ENCODE measurements at regions not wholly inside any gene's neighbourhood (a gene's known extent, or its start where the extent isn't known, plus 50 kb on each side); places are given as distances from the start of the nearest gene placed in this dataset.

GRCh38 chr1:115538579-115538978 lies 103.2 kb upstream of the VANGL1 start:
- TF ChIP-seq CTCF (IDR thresholded peaks at IDR 0.05; ENCODE audit: insufficient read depth, low read depth, low read length, missing control alignments), result no peak
- DNase-seq (ENCODE audit: low read depth), result no peak
- no peak overlapping the region for H3K4me3 ChIP-seq (ENCODE audit: low read depth, low read length)

GRCh38 chr1:115537415-115537814 lies 104.4 kb upstream of the VANGL1 start:
- H3K4me3 ChIP-seq (ENCODE audit: low read depth, low read length), result no peak overlapping the region
- DNase-seq (ENCODE audit: low read depth), result no peak
- TF ChIP-seq CTCF (IDR thresholded peaks at IDR 0.05; ENCODE audit: insufficient read depth, low read depth, low read length, missing control alignments), result no peak

- DNase-seq (ENCODE audit: low read depth), result no peak
- no peak overlapping the region for H3K4me3 ChIP-seq (ENCODE audit: low read depth, low read length)
- no peak for TF ChIP-seq CTCF (IDR thresholded peaks at IDR 0.05; ENCODE audit: insufficient read depth, low read depth, low read length, missing control alignments)
Measured at GRCh38 chr1:115536279-115536816, 105.4 kb upstream of the VANGL1 start.

- no peak for TF ChIP-seq CTCF (IDR thresholded peaks at IDR 0.05; ENCODE audit: insufficient read depth, low read depth, low read length, missing control alignments)
- no peak overlapping the region for H3K4me3 ChIP-seq (ENCODE audit: low read depth, low read length)
- DNase-seq (ENCODE audit: low read depth), result no peak
Measured at GRCh38 chr1:115534106-115534505, 107.7 kb upstream of the VANGL1 start.

- no peak for TF ChIP-seq CTCF (IDR thresholded peaks at IDR 0.05; ENCODE audit: insufficient read depth, low read depth, low read length, missing control alignments)
- no peak for DNase-seq (ENCODE audit: low read depth)
- H3K4me3 ChIP-seq (ENCODE audit: low read depth, low read length), result no peak overlapping the region
Measured at GRCh38 chr1:115531631-115532264, 110.0 kb upstream of the VANGL1 start.

- no peak for TF ChIP-seq CTCF (IDR thresholded peaks at IDR 0.05; ENCODE audit: insufficient read depth, low read depth, low read length, missing control alignments)
- H3K4me3 ChIP-seq (ENCODE audit: low read depth, low read length), result no peak overlapping the region
- no peak for DNase-seq (ENCODE audit: low read depth)
Measured at GRCh38 chr1:115530407-115530806, 111.4 kb upstream of the VANGL1 start.

Data from GM12865 (cell line).